GM13976 (cell line): ENCODE measurements at regions not wholly inside any gene's neighbourhood (a gene's known extent, or its start where the extent isn't known, plus 50 kb on each side); places are given as distances from the start of the nearest gene placed in this dataset.

ENCODE experiments used
- DNase-seq: peaks from one replicate; pipeline ENCODE4 v3.0.0; 2012; ENCODE audit warnings: low spot score
- in situ Hi-C: fragments of 300-500 bp; cut with MboI; formaldehyde crosslinking; loops from one replicate; pipeline ENCODE4 v1.12.0; 2022; ENCODE audit warnings: low sequenced_read_pairs, mixed read lengths, inconsistent platforms; ENCODE audit not compliant: unreplicated experiment
- TF ChIP-seq, protein P1 (sequence below): IDR thresholded peaks from 2 replicates; pipeline ENCODE4 v1.5.1; 2012; ENCODE audit warnings: borderline replicate concordance, mild to moderate bottlenecking; ENCODE audit not compliant: insufficient read depth; ENCODE audit errors: extremely low read depth, missing control alignments, control extremely low read depth

DNA sequence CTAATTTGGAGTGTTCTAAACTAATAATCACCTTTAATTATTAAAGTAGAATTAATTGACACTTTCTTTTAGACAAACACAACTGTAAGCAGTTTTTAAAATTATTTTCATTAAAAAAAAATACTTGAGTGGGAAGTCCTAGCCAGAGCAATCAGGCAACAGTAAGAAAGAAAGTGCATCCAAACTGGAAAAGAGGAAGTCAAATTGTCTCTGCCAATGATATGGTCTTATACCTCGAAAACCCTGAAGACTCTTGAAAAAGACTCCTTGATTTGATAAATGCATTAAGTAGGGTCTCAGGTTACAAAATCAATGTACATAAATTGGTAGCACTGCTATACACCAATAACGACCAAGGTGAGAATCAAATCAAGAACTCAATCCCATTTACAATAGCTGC is 83.0 kb upstream of the GADD45A start:
- in situ Hi-C loops: no loop called here
- TF ChIP-seq, protein P1, sequence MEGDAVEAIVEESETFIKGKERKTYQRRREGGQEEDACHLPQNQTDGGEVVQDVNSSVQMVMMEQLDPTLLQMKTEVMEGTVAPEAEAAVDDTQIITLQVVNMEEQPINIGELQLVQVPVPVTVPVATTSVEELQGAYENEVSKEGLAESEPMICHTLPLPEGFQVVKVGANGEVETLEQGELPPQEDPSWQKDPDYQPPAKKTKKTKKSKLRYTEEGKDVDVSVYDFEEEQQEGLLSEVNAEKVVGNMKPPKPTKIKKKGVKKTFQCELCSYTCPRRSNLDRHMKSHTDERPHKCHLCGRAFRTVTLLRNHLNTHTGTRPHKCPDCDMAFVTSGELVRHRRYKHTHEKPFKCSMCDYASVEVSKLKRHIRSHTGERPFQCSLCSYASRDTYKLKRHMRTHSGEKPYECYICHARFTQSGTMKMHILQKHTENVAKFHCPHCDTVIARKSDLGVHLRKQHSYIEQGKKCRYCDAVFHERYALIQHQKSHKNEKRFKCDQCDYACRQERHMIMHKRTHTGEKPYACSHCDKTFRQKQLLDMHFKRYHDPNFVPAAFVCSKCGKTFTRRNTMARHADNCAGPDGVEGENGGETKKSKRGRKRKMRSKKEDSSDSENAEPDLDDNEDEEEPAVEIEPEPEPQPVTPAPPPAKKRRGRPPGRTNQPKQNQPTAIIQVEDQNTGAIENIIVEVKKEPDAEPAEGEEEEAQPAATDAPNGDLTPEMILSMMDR: no peak
- no peak for DNase-seq

DNA sequence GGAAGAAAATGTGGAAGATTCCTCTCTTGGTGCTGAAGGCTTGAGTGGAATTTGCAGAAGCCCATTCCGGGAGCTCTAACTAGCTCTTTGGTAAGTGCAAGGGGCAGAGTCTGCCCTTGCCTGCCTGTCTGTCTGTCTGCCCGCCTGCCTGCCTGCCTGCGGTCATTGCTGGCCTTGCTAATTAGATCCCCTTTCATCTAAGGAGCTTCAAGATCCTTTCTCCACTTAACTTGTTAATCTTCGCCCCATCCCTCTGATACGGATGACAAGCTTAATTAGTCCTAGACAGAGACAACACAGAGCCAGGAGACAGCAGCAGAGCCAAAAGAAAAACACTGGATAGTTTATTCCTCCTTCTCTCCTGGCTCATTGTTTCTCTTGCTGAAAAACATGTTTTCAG is 80.2 kb upstream of the GADD45A start:
- TF ChIP-seq, protein P1: no peak
- no peak for DNase-seq
- in situ Hi-C loops: no loop called here

DNA sequence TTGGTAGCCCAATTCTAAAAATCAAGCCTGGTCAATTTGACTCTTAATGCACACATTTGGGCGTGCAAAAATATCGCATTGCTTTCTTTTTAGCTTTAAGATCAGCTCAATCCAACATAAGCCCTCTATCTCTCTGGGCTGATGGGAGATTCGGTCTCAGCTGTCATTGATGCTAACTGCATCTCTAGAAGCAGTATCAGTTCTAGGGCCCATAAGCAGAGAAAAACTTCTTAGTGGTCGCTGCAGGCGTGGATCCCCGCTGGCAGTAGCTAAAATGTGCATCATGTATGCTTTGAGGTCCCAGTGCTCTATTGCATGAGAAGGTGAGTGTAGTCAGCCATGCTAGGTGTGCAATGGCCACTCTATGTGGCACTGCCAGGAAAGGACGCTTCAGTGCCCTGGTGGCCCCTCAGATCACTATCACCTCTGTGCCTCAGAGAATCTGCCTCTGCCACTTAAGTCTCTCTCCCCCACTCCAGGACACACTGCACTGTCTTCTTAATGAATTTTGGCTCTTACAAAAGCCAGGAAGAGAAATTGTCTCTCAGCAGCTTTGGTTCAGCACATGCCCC is 79.7 kb upstream of the GADD45A start:
- no peak for DNase-seq
- in situ Hi-C loops: no loop called here
- TF ChIP-seq, protein P1: no peak

DNA sequence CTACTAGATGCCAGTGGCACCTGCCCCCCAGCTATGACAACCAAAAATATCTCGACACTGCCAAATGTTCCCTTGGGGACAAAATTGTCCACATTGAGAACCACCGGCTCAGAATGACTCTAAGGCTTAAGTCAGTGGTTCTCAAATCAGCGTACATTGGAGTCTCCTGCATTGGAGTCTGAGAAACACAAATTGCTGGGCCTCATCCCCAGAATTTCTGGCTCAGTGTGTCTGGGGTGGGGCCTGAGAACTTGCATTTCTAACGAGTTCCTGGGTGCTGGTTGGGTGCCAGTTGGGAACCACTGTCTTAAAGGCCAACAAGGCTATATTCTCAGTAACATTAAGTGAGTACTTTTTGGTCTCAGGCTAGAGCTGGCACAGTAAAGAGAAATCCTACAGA is 77.7 kb upstream of the GADD45A start:
- in situ Hi-C loops: no loop called here
- TF ChIP-seq, protein P1: no peak

DNA sequence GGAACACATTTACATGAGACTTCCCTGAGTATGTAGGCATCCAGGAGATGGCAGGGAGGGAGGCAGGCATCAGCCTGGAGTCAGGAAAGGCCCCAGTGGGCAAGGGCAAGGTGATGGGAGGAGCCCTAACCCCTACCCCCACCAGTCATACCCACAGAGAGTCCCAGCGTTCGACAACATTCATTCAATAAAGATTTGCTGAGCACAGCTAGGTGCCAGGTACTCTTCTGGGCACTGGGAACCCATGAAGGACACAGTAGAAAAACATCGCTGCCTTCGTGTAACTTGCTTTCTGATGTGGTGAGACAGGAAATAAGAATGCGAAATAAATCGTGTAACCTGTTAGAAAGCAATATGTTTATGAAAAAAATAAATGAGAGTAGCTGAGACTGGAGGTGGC is 77.3 kb upstream of the GADD45A start:
- in situ Hi-C loops: no loop called here
- DNase-seq: no peak
- TF ChIP-seq, protein P1: no peak

More for the DNA sequence above, 77.7 kb upstream of the GADD45A start:
- DNase-seq: no peak

DNA sequence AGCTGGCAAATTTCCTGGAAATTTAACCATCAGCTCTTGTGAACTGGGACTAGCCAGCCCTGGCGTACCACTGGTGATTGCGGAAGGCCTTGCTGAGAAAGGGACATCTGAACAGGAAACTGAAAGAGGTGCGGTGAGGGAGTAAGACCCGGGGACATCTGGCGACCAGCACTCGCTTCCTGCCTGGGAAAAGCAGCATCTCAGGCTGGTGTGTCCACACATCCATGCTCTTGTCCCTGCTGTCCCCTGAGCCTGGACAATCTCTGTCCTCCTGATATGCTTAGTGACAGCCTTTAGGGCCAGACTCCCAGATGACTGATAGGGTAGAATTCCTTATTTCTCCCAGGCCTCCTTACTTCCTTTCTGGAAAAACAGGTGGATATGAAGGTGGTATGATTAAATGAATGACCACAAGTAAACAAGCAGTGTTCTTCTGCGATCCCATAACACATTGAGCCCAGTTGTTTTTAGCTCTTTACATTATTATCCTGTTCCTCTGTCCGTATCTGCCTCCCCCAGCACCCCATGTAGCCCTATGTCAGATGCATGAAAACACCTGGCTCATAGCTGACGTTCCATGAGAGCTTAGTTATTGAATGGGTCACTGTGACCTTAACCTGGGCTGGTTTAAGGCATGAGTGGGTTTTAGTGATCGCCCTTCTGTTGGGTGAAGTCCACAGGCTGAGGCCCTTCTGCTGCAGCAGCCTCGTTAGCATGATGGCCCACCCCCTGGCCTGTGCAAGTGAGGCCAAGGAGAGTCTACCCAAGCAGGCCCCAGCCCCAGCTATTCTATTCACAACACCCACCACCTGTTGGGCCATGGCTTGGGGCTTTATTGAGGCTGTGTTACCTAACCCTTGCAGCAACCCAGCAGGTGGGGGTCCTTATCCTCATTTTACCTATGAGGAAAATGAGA is 76.1 kb upstream of the GADD45A start:
- TF ChIP-seq, protein P1: no peak
- no peak for DNase-seq
- in situ Hi-C loops: no loop called here
